Kidney (tissue), 13 donors: ENCODE measurements at regions not wholly inside any gene's neighbourhood (a gene's known extent, or its start where the extent isn't known, plus 50 kb on each side); places are given as distances from the start of the nearest gene placed in this dataset.

Source experiments
- DNase-seq, 5 donors: peaks; one replicate each; pipeline ENCODE4 v3.0.0-alpha.2; 2013 to 2020
- FAIRE-seq: peaks from 2 replicates; lab custom pipeline; 2012; peaks lifted over from hg19 to GRCh38; lab: Jason Lieb, UNC
- H3K27ac ChIP-seq, 2 donors: one replicate each; pipeline ENCODE4 v1.7.0; 2013; ENCODE audit warnings: low read depth in 2 of 2, low read length in 2 of 2, inconsistent platforms in 1 of 2
- H3K27me3 ChIP-seq: one replicate; pipeline ENCODE4 v1.7.1; 2013; ENCODE audit warnings: low read length, inconsistent platforms; ENCODE audit not compliant: control insufficient read depth, insufficient read depth
- H3K36me3 ChIP-seq, 3 donors: one replicate each; pipeline versions ENCODE4 v1.7.0 to v1.7.1; 2013; ENCODE audit warnings: low read length in 3 of 3, control low read depth in 1 of 3, inconsistent platforms in 1 of 3; ENCODE audit not compliant: insufficient read depth in 3 of 3, control insufficient read depth in 2 of 3
- H3K4me1 ChIP-seq, 3 donors: one replicate each; pipeline versions ENCODE4 v1.7.0 to v1.7.1; 2013; ENCODE audit warnings: low read length in 3 of 3, inconsistent platforms in 1 of 3, low read depth in 1 of 3; ENCODE audit not compliant: control insufficient read depth in 2 of 3, insufficient read depth in 2 of 3
- H3K4me3 ChIP-seq, 3 donors: one replicate each; pipeline versions ENCODE4 v1.7.0 to v1.8.1; 2013; ENCODE audit warnings: low read length in 3 of 3, control low read depth in 1 of 3, inconsistent platforms in 1 of 3
- H3K9ac ChIP-seq, 3 donors: one replicate each; pipeline versions ENCODE4 v1.7.0 to v1.7.1; 2013; ENCODE audit warnings: low read length in 3 of 3, control low read depth in 1 of 3, inconsistent platforms in 1 of 3
- H3K9me3 ChIP-seq, 3 donors: one replicate each; pipeline versions ENCODE4 v1.7.0 to v1.7.1; 2013; ENCODE audit warnings: low read length in 3 of 3, control low read depth in 1 of 3, inconsistent platforms in 1 of 3; ENCODE audit not compliant: control insufficient read depth in 2 of 3, insufficient read depth in 1 of 3
- CTCF ChIP-seq: IDR thresholded peaks from 3 replicates; pipeline ENCODE4 v1.5.1; 2012; ENCODE audit warnings: mild to moderate bottlenecking, moderate library complexity, borderline replicate concordance; ENCODE audit not compliant: insufficient read depth; ENCODE audit errors: extremely low read depth
- intact Hi-C: fragments of 100-400 bp; cut with DNase I; formaldehyde crosslinking; loops from one replicate; pipeline ENCODE4 v1.11.1; 2022
- donor health status: control.
- donor health status: control.
- donor health status: control.
- donor health status: control.
- donor health status: control.
- donor health status: DM: yes; HTN: yes; CAD: no.
- donor health status: Normal renal cell carcinoma (clear cell type).

GRCh38 chr12:97989366-97989940, 525.9 kb upstream of the TMPO start:
- Histone ChIP-seq H3K9ac (no peak overlapping the region), H3K27me3 (no peaks in the 10 kb centered on the region), H3K27ac (no peak overlapping the region), H3K9me3 (peaks cover 0 to 10% (median 0%) of the 10 kb centered on the region in 3 donors), H3K4me3 (no peak overlapping the region), H3K4me1 (no peaks in the 10 kb centered on the region), H3K36me3 (no peaks in the 10 kb centered on the region)
- no peak for TF ChIP-seq CTCF
- no peak for DNase-seq
- intact Hi-C loops = no loop called here
- FAIRE-seq = no peak

- no peaks in the 10 kb centered on the region for H3K36me3 ChIP-seq
- no peak overlapping the region for H3K9ac ChIP-seq
- H3K9me3 ChIP-seq = peaks cover 0 to 10% (median 0%) of the 10 kb centered on the region in 3 donors
- H3K27ac ChIP-seq = no peak overlapping the region
- TF ChIP-seq CTCF = no peak
- no peak for FAIRE-seq
- no peak overlapping the region for H3K4me3 ChIP-seq
- H3K27me3 ChIP-seq = no peaks in the 10 kb centered on the region
- no peak for DNase-seq
- no peaks in the 10 kb centered on the region for H3K4me1 ChIP-seq
- intact Hi-C loops = no loop called here
These were observed 520.5 kb upstream of the TMPO start for GRCh38 chr12:97994746-97995484.

- no peaks in the 10 kb centered on the region for H3K4me1 ChIP-seq
- TF ChIP-seq CTCF = no peak
- DNase-seq (no peak), FAIRE-seq (no peak)
- H3K9ac ChIP-seq = no peak overlapping the region
- no peaks in the 10 kb centered on the region for H3K36me3 ChIP-seq
- H3K9me3 ChIP-seq = peaks cover 0 to 10% (median 0%) of the 10 kb centered on the region in 3 donors
- H3K4me3 ChIP-seq = no peak overlapping the region
- intact Hi-C loops = no loop called here
- no peak overlapping the region for H3K27ac ChIP-seq
- no peaks in the 10 kb centered on the region for H3K27me3 ChIP-seq
These were observed 519.8 kb upstream of the TMPO start for GRCh38 chr12:97995559-97995958.
